NCI-H2081 (cell line): ENCODE measurements at regions not wholly inside any gene's neighbourhood (a gene's known extent, or its start where the extent isn't known, plus 50 kb on each side); places are given as distances from the start of the nearest gene placed in this dataset.

ENCODE experiments used
- DNase-seq, 2 experiments: peaks; one replicate each; lab custom pipeline; 2025; lab: John Stamatoyannopoulos, UW

DNA sequence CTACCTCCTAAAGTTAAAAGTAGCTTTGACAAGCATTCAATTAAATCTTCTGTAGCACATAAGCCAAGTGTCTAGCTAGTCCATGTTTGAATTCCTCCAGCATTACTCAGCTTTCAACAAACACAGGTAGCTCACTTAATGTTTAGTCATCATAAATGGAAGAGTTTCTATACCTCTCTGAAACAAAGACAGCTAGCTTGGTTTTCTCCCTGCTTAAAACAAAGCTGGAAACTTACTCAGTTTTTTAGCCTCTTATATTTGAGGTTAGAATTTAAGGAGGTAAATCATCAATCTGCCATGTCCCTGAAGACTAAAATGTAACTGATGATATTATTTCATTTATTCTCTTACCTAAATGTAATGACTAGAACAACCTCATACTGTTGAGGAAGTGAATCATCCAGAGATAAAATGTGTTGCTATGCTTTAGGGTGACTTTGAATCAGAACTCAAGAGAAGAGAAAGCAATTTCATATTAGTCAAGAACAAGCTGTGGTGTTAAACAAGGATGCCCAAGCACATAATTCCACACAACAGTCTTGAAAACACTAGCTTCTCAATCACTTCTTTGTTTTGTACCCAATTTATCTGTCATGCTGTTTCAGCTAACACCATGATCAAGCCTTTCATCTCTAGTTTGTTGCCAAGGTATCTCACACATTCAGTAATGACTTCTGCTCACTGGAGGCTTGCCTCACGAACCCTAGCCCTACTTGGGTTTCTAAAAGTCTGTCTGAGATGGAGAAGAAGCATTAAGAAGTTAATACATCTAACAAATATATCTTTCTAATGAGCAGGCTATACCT lies 251.9 kb downstream of the EPM2A start:
- DNase-seq: peak in 1 of 2 experiments; percentile 1

DNA sequence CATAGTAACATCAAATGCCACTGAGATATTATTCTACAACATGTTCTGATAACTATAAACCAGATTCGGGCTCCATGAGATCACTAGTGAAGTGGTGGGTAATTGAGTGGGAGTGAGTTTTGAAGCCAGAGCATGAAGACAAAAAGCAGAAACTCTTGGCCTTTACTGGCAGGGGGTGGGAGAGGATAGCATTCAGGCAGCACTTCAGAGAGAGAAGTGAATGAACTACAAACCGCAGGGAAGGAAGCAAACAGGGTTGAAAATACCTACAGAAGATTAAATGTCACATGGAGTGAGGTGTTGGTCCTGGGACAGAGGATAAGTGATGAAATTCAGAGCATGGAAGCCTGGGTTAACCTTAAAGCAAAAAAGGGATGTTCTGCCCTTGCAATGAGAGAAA lies 250.0 kb downstream of the EPM2A start:
- DNase-seq: no peak

DNA sequence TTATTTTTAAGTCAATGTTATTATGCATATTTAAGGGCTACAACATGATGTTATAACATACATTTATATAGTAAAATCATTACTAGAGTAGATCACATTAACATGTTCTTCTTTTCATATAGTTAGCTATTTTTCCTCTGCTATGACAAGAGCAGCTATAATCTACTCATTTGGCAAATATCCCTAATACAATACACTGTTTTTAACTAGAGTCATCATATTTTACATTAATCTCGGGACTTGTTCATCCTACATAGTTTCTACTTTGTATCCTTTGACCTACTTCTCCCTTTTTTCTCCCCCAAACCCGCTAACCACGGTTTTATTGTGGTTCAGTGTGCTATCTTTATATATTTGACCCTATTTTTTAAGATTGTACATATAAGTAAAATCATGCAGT lies 249.0 kb downstream of the EPM2A start:
- DNase-seq: no peak

DNA sequence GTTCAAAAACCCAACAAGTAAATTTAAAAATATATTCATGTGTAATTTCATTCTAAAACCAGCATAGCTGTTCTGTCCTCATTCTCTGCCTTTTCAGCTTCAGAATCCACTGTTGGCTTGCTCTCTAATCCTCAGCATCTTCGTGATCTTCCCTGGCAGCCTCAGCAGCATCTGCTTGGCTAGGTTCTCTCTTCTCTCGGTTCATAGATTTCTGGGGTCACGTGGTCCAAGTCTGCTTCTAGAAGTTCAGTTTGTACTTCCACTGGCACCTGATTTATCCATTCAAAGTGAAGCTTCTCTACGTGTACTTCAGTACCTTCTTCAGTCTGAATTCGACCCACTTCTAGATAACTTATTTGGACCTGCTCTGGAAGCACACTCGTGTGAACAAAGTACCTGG lies 245.7 kb downstream of the EPM2A start:
- no peak for DNase-seq

DNA sequence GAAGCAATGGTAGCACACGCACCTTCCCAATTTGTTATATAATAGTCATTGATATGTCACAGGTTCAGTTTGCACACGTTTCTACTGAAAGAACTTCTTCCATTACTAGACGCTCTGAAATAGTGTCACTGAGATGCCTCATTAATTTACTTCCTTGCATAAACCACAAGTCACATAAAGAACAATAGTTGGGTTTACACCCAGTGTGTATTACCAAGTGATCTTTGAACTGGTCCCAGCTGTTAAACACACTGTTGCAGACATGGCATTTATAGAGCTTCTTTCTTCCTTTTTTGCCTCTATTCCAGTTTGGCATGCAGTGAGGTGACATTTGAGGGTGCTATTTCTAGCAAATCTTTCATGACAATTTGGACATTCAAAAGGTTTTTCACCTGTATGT lies 245.3 kb downstream of the EPM2A start:
- no peak for DNase-seq

DNA sequence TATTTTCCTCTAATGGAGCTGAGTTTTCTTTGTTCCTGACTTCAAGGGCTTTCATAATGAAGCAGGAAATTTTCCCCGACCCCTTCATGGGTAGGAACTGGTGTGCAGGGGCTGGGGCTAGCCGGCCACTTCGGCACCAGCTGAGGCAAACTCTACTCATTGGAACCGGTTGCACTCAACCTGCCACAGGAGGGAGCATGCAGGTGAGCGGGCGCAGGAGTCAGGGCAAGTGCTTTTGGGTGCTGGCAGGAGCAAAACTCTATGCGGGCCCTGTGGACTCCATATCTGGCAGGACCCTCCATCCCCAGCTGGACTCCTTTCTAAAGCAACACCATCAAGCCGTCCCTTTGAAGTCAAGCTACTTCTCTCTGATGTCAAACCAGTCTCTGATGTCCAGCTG lies 244.2 kb downstream of the EPM2A start:
- DNase-seq: no peak

DNA sequence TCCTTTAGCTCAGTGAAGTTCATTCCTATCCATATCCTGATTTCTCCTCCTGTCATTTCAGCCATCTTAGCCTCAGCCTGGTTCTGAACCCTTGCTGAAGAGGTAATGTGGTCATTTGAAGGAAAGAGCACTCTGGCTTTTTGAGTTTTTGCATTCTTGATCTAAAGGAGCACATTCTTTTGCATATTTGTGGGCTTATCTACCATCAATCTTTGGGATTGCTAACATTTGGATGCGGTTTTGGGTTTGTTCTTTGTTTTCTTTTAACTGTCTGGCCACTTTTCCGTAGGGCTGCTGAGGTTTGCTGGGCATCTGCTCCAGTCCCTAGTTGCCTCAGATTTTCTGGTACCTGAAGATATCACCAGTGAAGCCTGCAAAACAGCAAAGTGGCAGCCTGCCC lies 238.3 kb downstream of the EPM2A start:
- DNase-seq: no peak

DNA sequence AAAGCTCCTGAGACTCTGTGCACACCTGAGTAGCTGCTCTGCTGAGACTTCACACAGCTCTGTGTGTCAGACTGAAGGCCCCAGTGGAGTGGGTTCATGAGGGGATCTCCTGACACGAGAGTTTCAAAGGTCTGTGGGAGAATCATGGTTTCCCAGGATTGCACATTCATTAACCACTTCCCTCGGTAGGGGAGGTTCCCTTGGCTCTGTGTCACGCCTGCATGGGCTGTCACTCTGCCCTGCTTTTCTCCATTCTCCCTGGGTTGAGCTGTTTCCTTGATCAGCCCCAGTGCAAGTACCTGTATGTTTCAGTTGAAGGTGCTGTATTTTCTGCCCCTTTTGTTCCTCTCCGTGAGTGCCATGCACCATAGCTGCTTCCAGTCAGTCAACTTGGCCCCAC lies 236.9 kb downstream of the EPM2A start:
- no peak for DNase-seq

DNA sequence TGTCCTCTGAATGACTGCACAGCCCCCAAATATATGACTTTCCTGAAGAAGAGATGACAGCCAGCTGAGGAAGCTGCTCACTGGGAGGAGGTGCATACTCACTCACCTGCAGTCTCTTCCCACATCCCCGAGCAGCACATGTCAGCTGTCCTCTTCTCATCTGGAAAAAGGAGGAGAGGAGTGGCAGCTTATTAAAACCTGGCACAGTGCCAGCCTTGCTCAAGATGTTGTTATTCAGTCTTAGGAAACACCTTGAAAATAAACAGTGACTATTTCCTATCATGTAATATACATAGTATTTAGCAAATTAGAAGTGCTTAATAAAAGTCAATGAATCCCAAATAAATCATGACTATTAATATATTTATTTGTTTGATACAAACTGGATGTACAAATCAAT lies 232.9 kb downstream of the EPM2A start:
- DNase-seq: no peak

DNA sequence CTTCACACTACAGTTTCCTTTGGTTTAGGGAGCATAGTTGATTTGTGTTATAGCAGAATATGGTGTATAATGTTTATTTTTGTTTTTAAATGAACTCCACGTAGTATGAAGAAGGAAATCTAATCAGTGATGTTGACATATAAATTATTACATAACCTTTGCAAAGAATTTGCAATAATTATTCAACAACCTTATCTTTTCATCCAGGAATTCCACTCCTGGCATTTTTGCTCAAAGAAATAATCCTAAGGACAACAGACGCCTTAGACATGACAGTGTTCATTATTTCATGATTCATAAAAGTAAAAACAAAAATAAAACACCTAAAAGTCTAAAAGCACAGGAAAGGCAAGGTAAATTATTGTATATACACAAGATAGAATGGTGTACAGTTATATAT lies 229.2 kb downstream of the EPM2A start:
- DNase-seq: no peak

DNA sequence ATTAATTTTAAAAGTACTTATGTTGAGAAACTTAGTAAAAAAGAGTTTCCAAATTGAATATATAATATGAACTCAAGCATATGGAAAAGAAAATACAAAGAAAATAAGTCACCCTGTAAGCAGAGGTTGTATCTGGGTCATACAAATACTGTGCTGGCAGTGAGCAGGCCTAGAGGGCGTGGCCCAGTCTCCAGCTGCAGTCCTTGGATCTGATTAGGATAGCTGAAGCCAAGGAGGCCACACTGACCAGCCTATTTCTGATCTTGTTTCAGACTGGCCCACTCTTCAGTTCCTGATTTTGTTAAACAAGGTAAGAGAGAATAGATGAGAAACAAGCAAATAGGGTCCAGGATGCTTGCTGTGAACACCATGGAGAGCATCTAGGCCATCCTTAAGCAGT lies 228.8 kb downstream of the EPM2A start:
- no peak for DNase-seq

DNA sequence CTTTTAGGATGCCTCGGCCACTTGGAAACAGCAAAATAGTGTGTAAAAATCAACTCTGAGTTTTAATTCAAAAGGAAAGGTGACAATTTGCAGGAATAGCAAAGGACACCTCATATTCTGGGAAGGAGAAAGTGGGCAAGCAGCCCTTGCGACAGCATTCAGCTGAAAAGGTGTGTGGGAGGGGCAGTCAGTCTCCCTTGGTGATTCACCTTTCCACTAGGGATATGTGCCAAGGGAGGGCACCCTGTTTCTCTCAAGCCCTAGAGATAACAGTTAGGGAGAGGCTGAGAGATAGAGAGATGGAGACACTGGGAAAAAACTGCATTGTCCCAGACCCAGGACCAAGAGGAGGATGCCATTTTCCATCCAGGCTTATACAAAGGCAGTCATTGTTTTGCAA lies 228.1 kb downstream of the EPM2A start:
- no peak for DNase-seq

DNA sequence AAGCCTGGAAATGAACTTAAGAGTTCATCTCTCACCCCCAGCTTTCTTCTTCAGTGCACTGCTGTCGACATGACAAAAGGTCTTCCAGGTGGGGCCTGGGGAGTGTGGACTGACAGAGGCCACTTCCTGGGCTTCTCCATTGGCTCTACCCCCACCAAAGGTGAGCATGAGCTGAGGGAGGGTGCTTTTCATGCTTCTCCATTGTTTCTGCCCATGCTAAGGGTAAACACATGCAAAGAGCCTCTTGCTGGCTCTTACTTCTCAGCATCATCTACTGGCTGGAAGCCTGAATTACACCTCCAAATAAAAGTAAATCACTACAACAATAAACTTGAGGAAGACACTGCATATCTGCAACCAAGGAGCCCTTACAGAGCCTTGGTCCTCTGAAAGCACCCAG lies 227.2 kb downstream of the EPM2A start:
- DNase-seq: no peak

DNA sequence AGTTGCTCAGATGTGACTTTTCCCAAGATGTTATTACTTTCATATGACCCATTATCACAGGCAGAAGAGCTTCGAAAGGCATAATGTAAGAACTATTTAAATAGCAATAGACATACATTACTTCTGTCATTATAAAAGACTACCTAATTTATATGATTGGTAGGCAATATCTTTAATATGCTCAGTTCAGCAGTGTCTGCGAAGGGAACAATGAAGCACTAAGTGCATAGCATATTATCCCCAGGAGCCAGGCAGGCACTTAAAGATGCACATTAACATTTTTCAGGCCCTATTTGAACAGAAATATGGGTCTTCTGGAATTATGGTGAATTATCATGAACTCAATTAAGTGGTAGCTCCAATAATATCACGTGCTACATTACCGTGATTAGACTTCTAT lies 217.8 kb downstream of the EPM2A start:
- no peak for DNase-seq

DNA sequence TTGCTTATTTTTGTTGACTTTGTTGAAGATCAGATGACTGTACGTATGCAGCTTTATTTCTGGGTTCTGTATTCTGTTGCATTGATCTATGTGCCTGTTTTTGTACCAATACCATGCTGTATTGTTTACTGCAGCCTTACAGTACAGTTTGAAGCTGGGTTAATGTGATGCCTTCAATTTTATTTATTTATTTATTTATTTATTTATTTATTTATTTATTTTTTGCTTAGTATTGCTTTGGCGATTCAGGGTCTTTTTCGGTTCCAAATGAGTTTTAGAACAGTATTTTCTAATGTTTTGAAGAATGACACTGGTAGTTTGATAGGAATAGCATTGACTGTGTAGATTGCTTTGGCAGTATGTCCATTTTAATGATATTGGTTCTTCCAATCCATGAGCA lies 210.3 kb downstream of the EPM2A start:
- no peak for DNase-seq

DNA sequence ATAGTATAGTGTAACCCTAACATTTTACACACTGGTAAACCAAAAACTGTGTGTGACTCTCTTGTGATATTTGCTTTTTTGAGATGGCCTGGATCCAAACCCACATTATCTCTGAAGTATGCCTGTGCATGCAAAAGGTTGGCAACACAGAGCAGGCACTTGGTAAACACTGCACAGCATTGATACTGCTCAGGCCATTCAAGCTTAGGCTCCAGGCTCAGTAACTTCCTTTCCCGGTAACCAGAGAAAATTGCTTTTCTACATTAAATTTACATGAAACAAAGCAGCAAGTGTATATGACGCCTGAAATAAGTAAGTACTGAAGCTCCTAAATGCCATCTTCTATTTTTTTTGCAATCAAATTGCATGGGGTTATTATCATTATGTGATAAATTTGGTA lies 205.7 kb downstream of the EPM2A start:
- DNase-seq: peak; percentile 28 to 77

DNA sequence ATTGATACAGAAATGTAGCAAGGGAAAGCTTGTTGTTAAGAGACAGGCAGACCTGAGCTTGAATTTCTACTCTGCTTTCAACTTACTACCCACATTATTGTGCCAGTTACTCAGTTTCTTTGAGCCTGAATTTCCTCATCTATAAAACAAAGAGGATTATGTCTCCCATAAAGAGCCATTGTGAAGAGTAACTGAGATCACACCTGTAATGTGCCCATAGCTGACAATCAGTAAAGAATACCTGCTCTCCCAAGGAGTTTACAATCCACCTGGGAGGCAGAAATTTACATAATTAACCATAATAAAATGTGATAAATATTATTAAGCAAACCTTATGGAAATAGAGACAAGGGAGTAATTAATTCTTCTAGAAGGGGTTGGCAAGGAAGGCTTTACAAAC lies 204.9 kb downstream of the EPM2A start:
- no peak for DNase-seq

DNA sequence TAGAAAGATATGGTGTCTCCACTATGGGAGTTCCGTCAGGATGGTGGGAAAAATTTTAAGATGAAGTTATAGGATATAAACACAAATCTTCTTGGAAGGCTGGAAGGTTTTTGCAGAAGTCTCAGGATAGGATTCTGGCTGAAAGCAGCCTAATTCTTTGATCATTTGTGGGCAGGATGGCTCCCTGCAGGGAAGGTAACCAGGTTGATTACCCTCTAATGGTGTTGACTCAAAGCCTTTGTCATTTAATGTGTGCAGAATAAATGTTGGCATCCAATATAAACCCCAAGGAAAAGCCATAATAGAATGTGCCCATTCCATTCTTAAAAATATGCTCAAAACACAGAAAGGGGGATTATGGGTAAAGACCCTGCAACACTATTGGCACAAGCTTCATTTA lies 204.3 kb downstream of the EPM2A start:
- DNase-seq: peak; percentile 16 to 75

DNA sequence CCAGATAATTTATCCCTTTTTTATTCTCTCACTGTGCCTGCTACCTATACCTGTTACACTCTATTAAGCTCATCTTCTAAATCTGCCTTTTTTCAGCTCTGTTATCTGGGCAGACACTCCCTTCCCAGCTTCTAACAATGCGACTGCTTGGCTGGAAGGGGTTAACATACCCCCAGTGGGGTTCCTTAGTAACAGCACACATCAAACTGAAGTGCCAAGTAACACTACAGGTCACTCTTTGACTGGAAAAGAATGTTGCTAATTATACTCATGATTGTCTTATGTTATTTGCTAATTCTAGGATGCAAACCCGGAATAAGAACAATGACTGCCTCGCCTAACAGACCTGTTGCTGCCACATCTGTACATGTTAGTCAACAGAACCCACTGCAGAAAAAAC lies 203.5 kb downstream of the EPM2A start:
- DNase-seq: peak in 1 of 2 experiments; percentile 7

DNA sequence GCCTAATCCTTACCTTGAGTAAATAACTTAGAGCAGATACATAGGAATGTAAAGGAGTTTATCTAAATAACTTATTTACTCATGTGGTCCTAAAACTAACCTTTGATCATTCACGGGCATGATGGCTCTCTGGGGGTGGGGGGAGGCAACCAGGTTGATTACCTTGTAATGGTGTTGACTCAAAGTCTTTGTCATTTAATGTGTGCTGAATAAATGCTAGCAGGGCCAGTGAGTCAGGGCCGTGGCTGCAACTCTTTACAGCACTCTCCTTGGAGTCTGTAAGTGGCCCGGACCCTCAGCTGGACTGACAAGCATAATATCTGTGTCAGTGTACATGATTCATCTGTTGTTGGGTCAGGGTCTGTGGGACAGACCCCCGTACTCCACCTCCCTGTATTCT lies 203.0 kb downstream of the EPM2A start:
- DNase-seq: no peak

DNA sequence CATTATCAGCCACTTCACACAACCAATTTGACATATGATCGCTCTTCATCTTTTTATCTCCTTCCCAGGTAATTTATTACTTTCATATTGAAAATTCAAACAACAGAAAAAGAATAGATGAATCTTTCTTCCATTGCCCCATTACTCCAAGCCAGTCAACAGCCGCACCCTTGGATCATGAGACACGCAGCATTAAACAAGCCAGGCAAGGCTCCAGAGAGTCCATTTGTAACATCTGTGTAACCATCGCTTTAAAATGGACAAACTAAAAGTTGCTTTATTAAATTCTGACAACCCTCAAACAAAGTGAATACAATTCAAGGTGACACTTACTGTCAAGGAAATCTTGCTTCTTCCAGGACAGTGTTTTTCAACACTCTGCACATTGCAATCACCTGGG lies 200.3 kb downstream of the EPM2A start:
- peak in 1 of 2 experiments; percentile 32 for DNase-seq

DNA sequence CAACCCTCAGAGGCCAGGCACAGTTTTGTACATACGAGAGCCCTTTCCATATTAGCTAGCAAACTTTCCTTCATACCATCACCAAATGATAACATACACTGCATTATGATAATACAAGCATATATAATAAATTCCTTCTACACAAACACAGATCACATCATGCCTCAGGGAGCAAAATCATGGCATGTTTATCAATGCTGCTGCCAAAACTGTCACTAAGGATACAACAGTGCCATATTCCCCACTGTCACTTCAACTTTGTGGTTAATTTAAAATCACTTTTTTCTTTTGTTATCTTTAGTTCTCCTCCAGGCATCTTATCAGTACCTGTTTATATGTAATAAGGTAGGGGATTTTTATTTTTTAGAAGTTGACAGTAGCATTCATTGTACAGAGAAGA lies 196.3 kb downstream of the EPM2A start:
- no peak for DNase-seq

DNA sequence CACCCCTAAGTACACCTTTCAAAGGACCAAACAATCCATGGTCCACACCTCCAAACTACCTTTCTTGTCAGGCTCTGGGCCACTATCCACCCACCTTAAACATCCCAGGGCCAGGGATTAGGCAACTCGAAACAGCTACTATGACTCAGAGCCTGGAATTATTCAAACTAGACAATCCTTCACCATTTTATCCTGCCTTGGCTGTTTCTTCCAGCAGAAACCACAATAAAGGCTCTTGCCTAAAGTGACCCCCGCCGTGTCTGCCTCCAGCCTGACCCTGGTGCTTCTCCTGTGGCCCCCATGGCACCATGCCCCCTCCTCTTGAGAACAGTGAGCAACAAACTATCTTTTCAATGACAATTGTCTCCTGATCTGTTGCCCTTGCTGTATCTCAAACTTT lies 195.5 kb downstream of the EPM2A start:
- no peak for DNase-seq

DNA sequence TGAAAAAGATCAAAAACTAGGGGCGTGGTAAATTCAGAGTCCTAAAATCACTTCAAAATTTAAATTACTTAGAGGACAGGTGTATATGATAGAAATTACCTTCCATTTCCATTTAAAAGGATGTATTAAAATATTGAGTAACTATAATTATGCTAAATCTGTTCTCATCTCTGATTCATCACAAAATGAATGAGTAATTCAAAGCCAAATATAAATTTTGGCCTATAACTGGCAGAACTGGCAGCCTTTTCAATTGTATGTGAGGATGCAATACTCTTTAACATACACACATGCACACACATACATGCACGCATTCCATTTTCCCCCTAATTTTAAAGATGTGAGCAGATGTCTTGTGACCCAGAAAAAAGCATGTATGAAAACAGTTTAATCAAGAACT lies 194.6 kb downstream of the EPM2A start:
- DNase-seq: no peak
